Spinal cord (tissue), 9 donors: ENCODE measurements at regions not wholly inside any gene's neighbourhood (a gene's known extent, or its start where the extent isn't known, plus 50 kb on each side); places are given as distances from the start of the nearest gene placed in this dataset.
"Not testable (repeated sequence)": the region's sequence is repeated elsewhere in the genome, so short reads cannot be mapped to it uniquely, and the experiment has no call there.

ENCODE experiments used
- DNase-seq, 6 donors: peaks; one replicate each; pipeline versions ENCODE4 v3.0.0 to v3.0.0-alpha.2; 2013 to 2015; ENCODE audit warnings: low spot score in 6 of 6, low read depth in 4 of 6
- H3K27ac ChIP-seq: one replicate; pipeline ENCODE4 v1.5.1; 2013; ENCODE audit warnings: low read depth, low read length, control low read depth
- H3K27me3 ChIP-seq: one replicate; pipeline ENCODE4 v1.6.1; 2013; ENCODE audit warnings: low read length; ENCODE audit not compliant: control insufficient read depth, insufficient read depth
- H3K36me3 ChIP-seq: one replicate; pipeline ENCODE4 v1.6.1; 2013; ENCODE audit warnings: low read length; ENCODE audit not compliant: control insufficient read depth, insufficient read depth
- H3K4me1 ChIP-seq: one replicate; pipeline ENCODE4 v1.6.1; 2013; ENCODE audit warnings: low read length; ENCODE audit not compliant: control insufficient read depth, insufficient read depth
- H3K4me3 ChIP-seq: one replicate; pipeline ENCODE4 v1.5.1; 2013; ENCODE audit warnings: low read depth, low read length, control low read depth
- H3K9me3 ChIP-seq: one replicate; pipeline ENCODE4 v1.6.1; 2013; ENCODE audit warnings: low read length; ENCODE audit not compliant: control insufficient read depth, insufficient read depth
- WGBS: methylation state at CpG from one replicate; pipeline ENCODE4 v1.1.5; 2013; ENCODE audit warnings: missing lambda C conversion rate; ENCODE audit not compliant: insufficient coverage; 5-methylcytosine and 5-hydroxymethylcytosine counted together
- donor health status: healthy.

- H3K4me3 ChIP-seq, H3K9me3 ChIP-seq, H3K27me3 ChIP-seq, H3K27ac ChIP-seq, DNase-seq, H3K4me1 ChIP-seq, H3K36me3 ChIP-seq: not testable (repeated sequence)
- WGBS: no CpG with 5 or more reads among the region's 4 CpGs
These were observed 106.6 kb upstream of the MTLN start for GRCh38 chr2:110318898-110319297.

GRCh38 chr2:110317377-110317776 lies 105.0 kb upstream of the MTLN start:
- not testable (repeated sequence) for H3K27ac ChIP-seq, H3K4me1 ChIP-seq, H3K4me3 ChIP-seq, DNase-seq, H3K9me3 ChIP-seq, H3K36me3 ChIP-seq, H3K27me3 ChIP-seq
- no CpG with 5 or more reads among the region's 5 CpGs for WGBS

- no CpG with 5 or more reads among the region's 10 CpGs for WGBS
- not testable (repeated sequence) for DNase-seq, H3K9me3 ChIP-seq
These were observed 103.9 kb upstream of the MTLN start for GRCh38 chr2:110316051-110316865.

GRCh38 chr2:110315054-110315820 lies 102.9 kb upstream of the MTLN start:
- H3K4me3 ChIP-seq, H3K9me3 ChIP-seq, H3K27me3 ChIP-seq, DNase-seq, H3K4me1 ChIP-seq, H3K27ac ChIP-seq, H3K36me3 ChIP-seq: not testable (repeated sequence)
- WGBS: no CpG with 5 or more reads among the region's 9 CpGs

More at GRCh38 chr2:110316051-110316865, 103.9 kb upstream of the MTLN start:
- H3K27ac ChIP-seq, H3K27me3 ChIP-seq, H3K4me3 ChIP-seq, H3K36me3 ChIP-seq, H3K4me1 ChIP-seq: not testable (repeated sequence)

- H3K4me1 ChIP-seq, DNase-seq, H3K27ac ChIP-seq, H3K27me3 ChIP-seq, H3K9me3 ChIP-seq, H3K4me3 ChIP-seq, H3K36me3 ChIP-seq: not testable (repeated sequence)
- no CpG with 5 or more reads among the region's 10 CpGs for WGBS
These were observed 102.1 kb upstream of the MTLN start for GRCh38 chr2:110314472-110314871.

- H3K27ac ChIP-seq, H3K4me3 ChIP-seq, H3K9me3 ChIP-seq, DNase-seq, H3K4me1 ChIP-seq, H3K36me3 ChIP-seq, H3K27me3 ChIP-seq: not testable (repeated sequence)
These were observed 100.7 kb upstream of the MTLN start for GRCh38 chr2:110313032-110313431.

GRCh38 chr2:110311713-110312444 lies 99.5 kb upstream of the MTLN start:
- H3K9me3 ChIP-seq, H3K27me3 ChIP-seq, H3K4me3 ChIP-seq, DNase-seq, H3K36me3 ChIP-seq, H3K4me1 ChIP-seq, H3K27ac ChIP-seq: not testable (repeated sequence)
- WGBS: no CpG with 5 or more reads among the region's 10 CpGs

GRCh38 chr2:110310988-110311475 lies 98.7 kb upstream of the MTLN start:
- H3K36me3 ChIP-seq, DNase-seq, H3K4me1 ChIP-seq, H3K9me3 ChIP-seq, H3K27ac ChIP-seq, H3K4me3 ChIP-seq, H3K27me3 ChIP-seq: not testable (repeated sequence)

- WGBS: no CpG with 5 or more reads among the region's 3 CpGs
- H3K4me1 ChIP-seq, H3K36me3 ChIP-seq, H3K4me3 ChIP-seq, H3K27ac ChIP-seq, DNase-seq, H3K9me3 ChIP-seq, H3K27me3 ChIP-seq: not testable (repeated sequence)
These were observed 96.4 kb upstream of the MTLN start for GRCh38 chr2:110308728-110309127.
